GM20000 (cell line): ENCODE measurements at regions not wholly inside any gene's neighbourhood (a gene's known extent, or its start where the extent isn't known, plus 50 kb on each side); places are given as distances from the start of the nearest gene placed in this dataset.
"Not testable (repeated sequence)": the region's sequence is repeated elsewhere in the genome, so short reads cannot be mapped to it uniquely, and the experiment has no call there.

Source experiments
- DNase-seq: peaks from one replicate; pipeline ENCODE4 v3.0.0; 2012; ENCODE audit warnings: low spot score
- TF ChIP-seq, protein P1 (sequence below): IDR thresholded peaks from 2 replicates; pipeline ENCODE4 v1.5.1; 2012; ENCODE audit warnings: mild to moderate bottlenecking, control low read depth; ENCODE audit errors: extremely low read depth, missing control alignments

DNA sequence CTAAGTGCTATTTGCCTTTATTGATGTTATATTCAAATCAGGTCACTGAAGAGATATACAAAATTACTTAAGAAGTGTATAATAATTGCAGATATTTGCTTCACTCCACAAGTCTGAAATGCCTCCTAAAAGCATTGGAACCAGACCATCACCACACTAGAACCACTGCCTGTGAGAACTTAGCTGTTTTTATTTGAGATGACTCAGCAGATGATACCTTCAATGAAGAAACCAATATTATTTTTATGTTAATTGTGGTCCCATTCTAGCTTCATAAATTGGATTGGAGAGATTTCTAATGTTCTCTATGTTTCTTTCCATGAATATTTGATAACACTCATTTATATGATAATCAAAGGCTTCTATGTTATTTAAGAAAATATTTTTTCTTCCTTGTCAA lies 740.6 kb downstream of the KCNT2 start:
- TF ChIP-seq, protein P1, sequence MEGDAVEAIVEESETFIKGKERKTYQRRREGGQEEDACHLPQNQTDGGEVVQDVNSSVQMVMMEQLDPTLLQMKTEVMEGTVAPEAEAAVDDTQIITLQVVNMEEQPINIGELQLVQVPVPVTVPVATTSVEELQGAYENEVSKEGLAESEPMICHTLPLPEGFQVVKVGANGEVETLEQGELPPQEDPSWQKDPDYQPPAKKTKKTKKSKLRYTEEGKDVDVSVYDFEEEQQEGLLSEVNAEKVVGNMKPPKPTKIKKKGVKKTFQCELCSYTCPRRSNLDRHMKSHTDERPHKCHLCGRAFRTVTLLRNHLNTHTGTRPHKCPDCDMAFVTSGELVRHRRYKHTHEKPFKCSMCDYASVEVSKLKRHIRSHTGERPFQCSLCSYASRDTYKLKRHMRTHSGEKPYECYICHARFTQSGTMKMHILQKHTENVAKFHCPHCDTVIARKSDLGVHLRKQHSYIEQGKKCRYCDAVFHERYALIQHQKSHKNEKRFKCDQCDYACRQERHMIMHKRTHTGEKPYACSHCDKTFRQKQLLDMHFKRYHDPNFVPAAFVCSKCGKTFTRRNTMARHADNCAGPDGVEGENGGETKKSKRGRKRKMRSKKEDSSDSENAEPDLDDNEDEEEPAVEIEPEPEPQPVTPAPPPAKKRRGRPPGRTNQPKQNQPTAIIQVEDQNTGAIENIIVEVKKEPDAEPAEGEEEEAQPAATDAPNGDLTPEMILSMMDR = no peak
- no peak for DNase-seq

DNA sequence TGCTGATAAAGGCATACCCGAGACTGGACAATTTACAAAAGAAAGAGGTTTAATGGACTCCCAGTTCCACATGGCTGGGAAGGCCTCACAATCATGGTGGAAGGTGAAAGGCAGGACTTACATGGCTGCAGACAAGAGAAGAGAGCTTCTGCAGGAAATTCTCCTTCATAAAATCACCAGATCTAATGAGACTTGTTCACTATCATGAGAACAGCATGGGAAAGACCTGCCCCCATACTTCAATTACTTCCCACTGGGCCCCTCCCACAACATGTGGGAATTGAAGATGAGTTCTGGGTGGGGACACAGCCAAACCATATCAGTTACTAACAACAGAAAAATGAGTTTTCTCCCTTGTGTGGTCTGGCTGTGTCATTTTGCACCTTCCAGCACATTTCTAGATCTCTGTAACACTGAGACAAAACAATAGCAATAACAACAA lies 741.4 kb downstream of the KCNT2 start:
- TF ChIP-seq, protein P1 = no peak

DNA sequence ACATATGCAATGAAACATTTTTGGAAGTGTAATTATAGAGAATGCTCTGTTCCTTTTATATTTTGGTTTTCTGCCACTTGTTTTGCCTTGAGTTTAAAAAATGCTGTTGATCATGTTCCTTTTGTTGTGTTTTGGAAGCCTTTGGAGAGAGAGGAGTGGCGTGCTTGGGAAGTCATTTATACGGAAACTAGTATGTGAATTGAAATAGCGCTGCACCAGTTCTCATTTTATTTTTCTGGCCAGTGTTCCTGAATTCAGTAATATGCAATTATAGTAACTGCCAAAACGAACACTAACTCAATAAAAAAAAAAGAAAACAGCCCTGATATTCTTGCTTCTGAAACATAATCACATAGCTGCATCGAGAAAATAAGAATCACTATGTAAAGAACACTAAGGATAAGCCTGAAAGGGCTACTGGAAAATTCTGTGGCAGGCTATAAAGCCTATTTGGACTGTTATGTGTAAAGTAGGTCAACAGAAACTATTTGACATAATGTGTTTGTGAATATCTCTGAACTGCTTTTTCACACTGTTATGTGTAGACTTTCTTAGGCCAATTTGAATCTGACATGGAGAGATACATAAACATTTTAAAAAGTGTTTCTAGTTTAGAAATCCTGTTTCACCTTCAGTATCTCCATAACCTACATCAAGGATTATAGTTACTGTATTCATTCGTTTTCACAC lies 742.0 kb downstream of the KCNT2 start:
- TF ChIP-seq, protein P1 = no peak

More for the DNA sequence above, 741.4 kb downstream of the KCNT2 start:
- no peak for DNase-seq

DNA sequence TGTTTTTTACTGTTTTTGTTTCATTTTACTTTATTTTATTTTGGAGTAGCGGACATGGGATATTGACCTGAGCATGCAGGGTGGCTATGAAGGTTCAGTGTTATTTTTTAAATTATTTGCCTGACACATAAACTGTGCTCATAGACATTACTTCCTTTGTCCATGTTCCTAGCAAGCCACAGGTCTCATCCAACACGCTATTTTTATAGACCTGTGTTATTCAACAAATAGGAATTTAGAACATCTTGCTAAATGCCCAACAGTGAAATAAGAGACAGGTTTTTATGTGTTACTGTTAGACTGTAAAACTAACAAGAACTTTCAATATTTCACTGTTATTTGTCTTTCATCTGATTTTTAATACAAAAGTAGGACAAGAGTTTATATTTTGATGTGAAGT lies 756.4 kb downstream of the KCNT2 start:
- no peak for DNase-seq
- TF ChIP-seq, protein P1 = no peak

More for the DNA sequence above, 742.0 kb downstream of the KCNT2 start:
- no peak for DNase-seq

DNA sequence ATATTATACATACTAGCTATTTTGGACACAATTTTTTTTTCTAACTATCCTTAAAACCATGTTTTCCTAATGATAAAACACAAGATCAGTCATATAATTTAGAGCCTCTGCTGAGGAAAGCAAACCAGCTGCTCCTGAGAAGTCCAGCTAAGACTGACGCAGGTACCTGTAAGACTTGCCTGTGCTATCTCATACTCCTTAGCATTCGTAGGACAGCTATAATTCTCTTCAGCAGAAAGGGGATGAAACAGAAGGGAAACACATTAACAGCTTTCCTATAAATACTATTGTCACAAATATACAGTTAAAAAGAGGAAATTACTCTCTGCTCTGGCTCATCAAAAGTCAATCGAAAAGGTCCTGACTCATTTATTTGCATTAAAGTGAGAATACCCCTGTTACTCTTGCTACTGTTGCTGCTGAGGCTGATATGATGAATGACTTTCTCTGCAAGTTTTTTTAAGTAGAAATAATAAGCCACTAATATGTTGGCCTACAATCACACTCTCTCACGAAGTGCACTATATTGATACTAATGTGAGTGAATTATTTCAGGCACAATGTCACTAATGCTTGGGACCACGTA lies 757.1 kb downstream of the KCNT2 start:
- DNase-seq = no peak
- TF ChIP-seq, protein P1 = no peak

DNA sequence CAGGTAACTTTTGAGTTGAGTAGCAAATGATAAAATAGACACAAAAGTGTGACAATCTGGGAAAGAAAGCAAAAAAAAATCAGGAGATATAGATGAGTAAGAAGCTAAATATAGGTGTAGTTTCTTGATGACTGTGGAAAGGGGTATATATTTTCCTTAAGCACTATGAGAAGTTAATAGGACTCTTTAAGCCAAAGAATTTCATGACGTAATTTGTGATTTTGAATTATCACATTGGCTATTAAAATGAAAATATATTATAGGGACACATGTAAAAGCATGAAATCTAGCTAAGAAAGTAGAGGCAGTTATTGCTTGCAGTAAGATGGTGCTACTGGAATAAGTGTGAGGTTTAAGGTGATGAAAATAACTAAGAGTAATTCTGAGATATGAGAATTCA lies 759.1 kb downstream of the KCNT2 start:
- no peak for DNase-seq
- TF ChIP-seq, protein P1 = no peak

DNA sequence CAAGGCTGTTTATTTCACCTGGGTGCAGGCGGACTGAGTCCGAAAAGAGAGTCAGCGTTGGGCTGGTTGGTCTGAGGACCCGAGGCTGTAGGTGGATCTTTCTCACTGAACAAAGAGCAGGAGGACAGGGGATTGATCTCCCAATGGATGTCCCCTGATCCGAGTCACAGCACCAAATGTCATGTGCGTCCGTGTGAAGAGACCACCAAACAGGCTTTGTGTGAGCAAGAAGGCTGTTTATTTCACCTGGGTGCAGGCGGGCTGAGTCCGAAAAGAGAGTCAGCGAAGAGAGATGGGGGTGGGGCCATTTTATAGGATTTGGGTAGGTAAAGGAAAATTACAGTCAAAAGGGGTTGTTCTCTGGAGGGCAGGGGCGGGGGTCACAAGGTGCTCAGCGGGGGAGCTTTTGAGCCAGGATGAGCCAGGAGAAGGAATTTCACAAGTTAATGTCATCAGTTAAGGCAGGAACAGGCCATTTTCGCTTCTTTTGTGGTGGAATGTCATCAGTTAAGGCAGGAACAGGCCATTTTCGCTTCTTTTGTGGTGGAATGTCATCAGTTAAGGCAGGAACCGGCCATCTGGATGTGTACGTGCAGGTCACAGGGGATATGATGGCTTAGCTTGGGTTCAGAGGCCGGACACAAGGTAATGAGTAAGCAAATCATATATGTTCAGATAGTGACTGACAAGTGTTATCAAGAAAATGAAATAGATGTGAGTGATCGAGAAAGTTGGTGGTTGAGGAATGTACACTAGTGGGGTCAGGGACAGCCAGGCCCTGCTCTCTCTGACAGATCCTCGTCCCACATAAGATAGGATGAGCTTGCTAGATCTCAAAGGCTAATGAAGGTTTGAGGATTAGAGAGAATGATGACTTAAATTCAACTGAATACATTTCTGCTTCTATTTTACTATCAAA lies 760.0 kb downstream of the KCNT2 start:
- not testable (repeated sequence) for DNase-seq
